ENCODE measurements at regions not wholly inside any gene's neighbourhood (a gene's known extent, or its start where the extent isn't known, plus 50 kb on each side); places are given as distances from the start of the nearest gene placed in this dataset.

DNA sequence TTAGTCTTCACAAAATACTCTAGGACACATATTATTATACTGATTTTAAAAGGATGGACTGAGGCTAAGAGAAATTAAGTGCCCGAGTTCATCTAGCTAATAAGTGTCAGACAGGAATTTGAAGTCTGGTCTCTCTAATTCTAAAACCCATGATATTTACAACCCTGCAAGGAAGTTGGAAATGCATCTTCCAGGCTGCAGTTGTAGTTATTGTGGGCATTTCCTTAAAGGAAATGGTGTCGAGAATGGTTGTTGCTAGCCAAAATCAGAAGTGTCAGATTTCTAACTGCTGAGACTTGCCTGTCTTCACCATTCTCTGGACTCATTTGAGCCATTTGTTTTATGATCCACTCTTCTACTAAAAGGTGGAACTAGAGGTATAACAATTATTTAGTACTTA, 82.5 kb downstream of the FAT4 start:
- TF ChIP-seq, protein P1, sequence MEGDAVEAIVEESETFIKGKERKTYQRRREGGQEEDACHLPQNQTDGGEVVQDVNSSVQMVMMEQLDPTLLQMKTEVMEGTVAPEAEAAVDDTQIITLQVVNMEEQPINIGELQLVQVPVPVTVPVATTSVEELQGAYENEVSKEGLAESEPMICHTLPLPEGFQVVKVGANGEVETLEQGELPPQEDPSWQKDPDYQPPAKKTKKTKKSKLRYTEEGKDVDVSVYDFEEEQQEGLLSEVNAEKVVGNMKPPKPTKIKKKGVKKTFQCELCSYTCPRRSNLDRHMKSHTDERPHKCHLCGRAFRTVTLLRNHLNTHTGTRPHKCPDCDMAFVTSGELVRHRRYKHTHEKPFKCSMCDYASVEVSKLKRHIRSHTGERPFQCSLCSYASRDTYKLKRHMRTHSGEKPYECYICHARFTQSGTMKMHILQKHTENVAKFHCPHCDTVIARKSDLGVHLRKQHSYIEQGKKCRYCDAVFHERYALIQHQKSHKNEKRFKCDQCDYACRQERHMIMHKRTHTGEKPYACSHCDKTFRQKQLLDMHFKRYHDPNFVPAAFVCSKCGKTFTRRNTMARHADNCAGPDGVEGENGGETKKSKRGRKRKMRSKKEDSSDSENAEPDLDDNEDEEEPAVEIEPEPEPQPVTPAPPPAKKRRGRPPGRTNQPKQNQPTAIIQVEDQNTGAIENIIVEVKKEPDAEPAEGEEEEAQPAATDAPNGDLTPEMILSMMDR (IDR thresholded peaks at IDR 0.05; ENCODE audit: borderline replicate concordance, extremely low read depth, low read length, poor library complexity, severe bottlenecking): no peak
- TF ChIP-seq EZH2 (IDR thresholded peaks at IDR 0.05; ENCODE audit: borderline replicate concordance, low read depth, low read length, severe bottlenecking): no peak
